B cell (primary cell): ENCODE measurements at regions not wholly inside any gene's neighbourhood (a gene's known extent, or its start where the extent isn't known, plus 50 kb on each side); places are given as distances from the start of the nearest gene placed in this dataset.

Experiments
- ATAC-seq: fragments of 200-7000 bp; cut with Tn5 transposase; one replicate; pipeline ENCODE4 v1.10.0; 2021; ENCODE audit warnings: low read depth, mild to moderate bottlenecking, moderate number of reproducible peaks, moderate library complexity
- CTCF ChIA-PET: fragments of 350-600 bp; sonication (Branson Sonifier 250); formaldehyde crosslinking; loops from one replicate; lab custom pipeline; 2021; ENCODE audit warnings: antibody characterized with exemption, inconsistent platforms; lab: Charles Lee
- POLR2A ChIA-PET: fragments of 350-600 bp; sonication (Branson Sonifier 250); formaldehyde crosslinking; loops from one replicate; lab custom pipeline; 2021; ENCODE audit warnings: antibody characterized with exemption; lab: Charles Lee
- DNase-seq: peaks from one replicate; pipeline ENCODE4 v3.0.0; 2013
- H2AFZ ChIP-seq: 2 replicates; pipeline ENCODE4 v1.6.1; 2012; ENCODE audit warnings: mild to moderate bottlenecking, low read depth, low read length; ENCODE audit not compliant: insufficient read depth, poor library complexity, severe bottlenecking
- H3K27ac ChIP-seq, 2 donors: 1 replicate in 1 of 2; 2 replicates in 1 of 2; pipeline ENCODE4 v1.5.1; 2012 to 2013; ENCODE audit warnings: low read length in 2 of 2, mild to moderate bottlenecking in 2 of 2, moderate library complexity in 1 of 2
- H3K27me3 ChIP-seq, 4 experiments: fragments of 200-600 bp in 1 of 4; sonication (generic) in 1 of 4; replicated peaks in 1 of 4; 1 replicate in 2 of 4; 2 replicates in 2 of 4; pipeline versions ENCODE4 v1.6.1 to v1.7.0; 2013 to 2016; ENCODE audit warnings: low read length in 3 of 4, mild to moderate bottlenecking in 2 of 4, mixed read lengths in 1 of 4, moderate library complexity in 1 of 4; ENCODE audit not compliant: insufficient read depth in 4 of 4, control insufficient read depth in 3 of 4; ENCODE audit errors: control extremely low read depth in 1 of 4
- H3K36me3 ChIP-seq, 2 experiments: replicated peaks in 1 of 2; 1 replicate in 1 of 2; 2 replicates in 1 of 2; pipeline versions ENCODE4 v1.6.1 to v1.7.1; 2013; ENCODE audit warnings: low read length in 1 of 2; ENCODE audit not compliant: insufficient read depth in 2 of 2, control insufficient read depth in 1 of 2; ENCODE audit errors: control extremely low read depth in 1 of 2, extremely low read depth in 1 of 2
- H3K4me1 ChIP-seq, 2 donors: fragments of 200-600 bp in 1 of 2; sonication (generic) in 1 of 2; 1 replicate in 1 of 2; 2 replicates in 1 of 2; pipeline versions ENCODE4 v1.5.1 to v1.6.1; 2013 to 2017; ENCODE audit warnings: low read length in 2 of 2; ENCODE audit not compliant: control insufficient read depth in 2 of 2, insufficient read depth in 2 of 2
- H3K4me2 ChIP-seq: replicated peaks from 2 replicates; pipeline ENCODE3; 2012; ENCODE audit warnings: mild to moderate bottlenecking, low read depth, low read length; ENCODE audit not compliant: poor library complexity, severe bottlenecking
- H3K4me3 ChIP-seq, 5 experiments: fragments of 200-600 bp in 1 of 5; sonication (generic) in 1 of 5; 1 replicate in 3 of 5; 2 replicates in 2 of 5; pipeline versions ENCODE4 v1.5.1 to v1.7.0; 2011 to 2016; ENCODE audit warnings: low read length in 4 of 5, mild to moderate bottlenecking in 4 of 5, low read depth in 2 of 5, control low read depth in 1 of 5, moderate library complexity in 1 of 5; ENCODE audit not compliant: insufficient read depth in 1 of 5; ENCODE audit errors: control extremely low read depth in 1 of 5, extremely low read depth in 1 of 5
- H3K79me2 ChIP-seq: fragments of 200-600 bp; sonication (generic); one replicate; pipeline ENCODE4 v1.6.0; 2016; ENCODE audit warnings: low read length; ENCODE audit not compliant: control insufficient read depth, insufficient read depth
- H3K9ac ChIP-seq: fragments of 200-600 bp; sonication (generic); 2 replicates; pipeline ENCODE4 v1.6.1; 2017; ENCODE audit warnings: mild to moderate bottlenecking, low read length, moderate library complexity
- H3K9me3 ChIP-seq, 3 donors: one replicate each; pipeline versions ENCODE4 v1.6.1 to v1.7.1; 2013; ENCODE audit warnings: low read length in 2 of 3; ENCODE audit not compliant: control insufficient read depth in 2 of 3, insufficient read depth in 1 of 3; ENCODE audit errors: control extremely low read depth in 1 of 3
- H4K20me1 ChIP-seq: 2 replicates; pipeline ENCODE4 v1.6.0; 2012; ENCODE audit warnings: mild to moderate bottlenecking, low read length; ENCODE audit not compliant: insufficient read depth, control insufficient read depth, poor library complexity, severe bottlenecking
- H3K27ac Mint-ChIP-seq: one replicate; pipeline ENCODE4 v1.8.0; 2021; ENCODE audit warnings: mixed read lengths
- H3K27me3 Mint-ChIP-seq: one replicate; pipeline ENCODE4 v1.8.0; 2021; ENCODE audit warnings: mixed read lengths
- H3K4me1 Mint-ChIP-seq: one replicate; pipeline ENCODE4 v1.8.0; 2021; ENCODE audit warnings: mixed read lengths
- H3K4me3 Mint-ChIP-seq: one replicate; pipeline ENCODE4 v1.8.0; 2021; ENCODE audit warnings: mixed read lengths
- H3K9me3 Mint-ChIP-seq: one replicate; pipeline ENCODE4 v1.8.0; 2022; ENCODE audit warnings: mixed read lengths; ENCODE audit not compliant: insufficient read depth
- EZH2 ChIP-seq: IDR thresholded peaks from 2 replicates; pipeline ENCODE4 v1.6.1; 2012; ENCODE audit warnings: borderline replicate concordance, low read depth, mild to moderate bottlenecking, moderate library complexity, low read length; ENCODE audit not compliant: insufficient read depth, poor library complexity, severe bottlenecking
- WGBS: methylation state at CpG from one replicate; pipeline ENCODE4 v1.1.5; 2013; ENCODE audit warnings: missing lambda C conversion rate; ENCODE audit not compliant: insufficient coverage; 5-methylcytosine and 5-hydroxymethylcytosine counted together
- intact Hi-C: fragments of 100-400 bp; cut with micrococcal nuclease; formaldehyde crosslinking; loops from one replicate; pipeline ENCODE4 v1.10.0; 2022
- TF ChIP-seq, protein P1 (sequence below): fragments of 200-600 bp; IDR thresholded peaks from one replicate; pipeline ENCODE4 v1.8.0; 2022; ENCODE audit warnings: antibody characterized with exemption, mild to moderate bottlenecking

DNA sequence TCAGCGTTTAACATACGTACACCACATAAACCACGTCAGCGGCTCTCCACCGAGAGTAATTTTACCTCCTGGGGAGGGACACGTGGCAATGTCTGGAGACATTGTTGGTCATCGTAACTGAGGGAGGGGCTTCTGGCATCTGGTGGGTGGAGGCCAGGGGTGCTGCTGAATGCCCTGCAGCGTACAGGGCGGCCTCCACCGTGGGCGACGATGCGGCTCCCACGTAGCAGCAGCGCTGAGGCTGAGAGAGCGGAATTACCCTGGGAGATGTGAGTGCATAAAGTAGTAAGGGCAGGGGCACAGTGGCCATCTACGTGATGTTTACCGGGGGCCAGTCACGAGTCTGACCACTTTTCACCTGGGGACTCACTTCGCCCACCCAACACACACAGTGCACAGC is 212.4 kb downstream of the RBFOX3 start:
- Mint-ChIP-seq H3K4me3 (no peak overlapping the region), H3K27me3 (peaks cover 43% of the 10 kb centered on the region), H3K4me1 (peaks cover 10% of the 10 kb centered on the region), H3K27ac (no peak overlapping the region), H3K9me3 (no peaks in the 10 kb centered on the region)
- TF ChIP-seq EZH2: no peak
- TF ChIP-seq, protein P1, sequence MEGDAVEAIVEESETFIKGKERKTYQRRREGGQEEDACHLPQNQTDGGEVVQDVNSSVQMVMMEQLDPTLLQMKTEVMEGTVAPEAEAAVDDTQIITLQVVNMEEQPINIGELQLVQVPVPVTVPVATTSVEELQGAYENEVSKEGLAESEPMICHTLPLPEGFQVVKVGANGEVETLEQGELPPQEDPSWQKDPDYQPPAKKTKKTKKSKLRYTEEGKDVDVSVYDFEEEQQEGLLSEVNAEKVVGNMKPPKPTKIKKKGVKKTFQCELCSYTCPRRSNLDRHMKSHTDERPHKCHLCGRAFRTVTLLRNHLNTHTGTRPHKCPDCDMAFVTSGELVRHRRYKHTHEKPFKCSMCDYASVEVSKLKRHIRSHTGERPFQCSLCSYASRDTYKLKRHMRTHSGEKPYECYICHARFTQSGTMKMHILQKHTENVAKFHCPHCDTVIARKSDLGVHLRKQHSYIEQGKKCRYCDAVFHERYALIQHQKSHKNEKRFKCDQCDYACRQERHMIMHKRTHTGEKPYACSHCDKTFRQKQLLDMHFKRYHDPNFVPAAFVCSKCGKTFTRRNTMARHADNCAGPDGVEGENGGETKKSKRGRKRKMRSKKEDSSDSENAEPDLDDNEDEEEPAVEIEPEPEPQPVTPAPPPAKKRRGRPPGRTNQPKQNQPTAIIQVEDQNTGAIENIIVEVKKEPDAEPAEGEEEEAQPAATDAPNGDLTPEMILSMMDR: no peak
- peaks cover 0 to 48% (median 7%) of the 10 kb centered on the region in 4 experiments for H3K27me3 ChIP-seq
- CTCF ChIA-PET: interaction anchor here (11.7 kb wide), 1 partner anchor 313 kb away, joined by 370 read pairs; no protein-coding TSS in a partner anchor
- no peak overlapping the region for H3K27ac ChIP-seq
- POLR2A ChIA-PET: no interaction called here
- peaks cover 6 to 7% of the 10 kb centered on the region in 2 donors for H3K4me1 ChIP-seq
- no peak overlapping the region for H3K4me3 ChIP-seq
- no peak for ATAC-seq
- H2AFZ ChIP-seq: no peak overlapping the region
- WGBS: 92% methylated on average over 13 of the region's 20 CpGs
- DNase-seq: no peak
- no peak overlapping the region for H3K9ac ChIP-seq
- no peaks in the 10 kb centered on the region for H3K79me2 ChIP-seq
- no peaks in the 10 kb centered on the region for H3K36me3 ChIP-seq
- intact Hi-C loops: no loop called here
- H4K20me1 ChIP-seq: no peaks in the 10 kb centered on the region
- H3K9me3 ChIP-seq: peaks cover 0 to 4% (median 0%) of the 10 kb centered on the region in 3 donors
- H3K4me2 ChIP-seq: no peak overlapping the region

DNA sequence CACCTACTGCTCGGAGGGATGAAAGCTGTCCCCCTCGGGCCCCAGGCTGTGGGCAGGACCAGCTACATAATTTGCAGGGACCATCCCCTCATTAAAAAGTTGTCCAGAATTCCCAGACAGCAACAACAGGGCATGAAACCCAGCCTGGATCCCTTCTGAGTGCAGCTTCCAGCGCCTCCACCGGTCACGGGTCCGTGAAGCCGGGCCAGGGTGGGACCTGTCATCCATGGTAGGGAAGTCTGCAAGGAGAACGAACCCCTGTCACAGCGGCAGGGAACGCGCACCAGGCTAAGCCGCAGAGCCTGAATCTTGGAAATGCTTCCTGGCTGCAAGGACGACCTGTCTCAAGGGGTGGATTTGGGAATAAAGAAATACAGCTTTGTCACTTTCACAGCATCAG is 214.2 kb downstream of the RBFOX3 start:
- ChIA-PET POLR2A (no interaction called here), CTCF (interaction anchor here (10.5 to 11.7 kb wide), 2 partner anchors 208 to 311 kb away, joined by 277 to 370 read pairs; no protein-coding TSS in a partner anchor)
- intact Hi-C loops: no loop called here
- Mint-ChIP-seq H3K4me1 (peaks cover 10% of the 10 kb centered on the region), H3K27me3 (peaks cover 48% of the 10 kb centered on the region), H3K27ac (no peak overlapping the region), H3K4me3 (no peak overlapping the region), H3K9me3 (no peaks in the 10 kb centered on the region)
- Histone ChIP-seq H2AFZ (no peak overlapping the region), H4K20me1 (no peaks in the 10 kb centered on the region), H3K4me3 (no peak overlapping the region), H3K4me1 (peaks cover 6 to 7% of the 10 kb centered on the region in 2 donors), H3K9me3 (peaks cover 0 to 12% (median 0%) of the 10 kb centered on the region in 3 donors), H3K79me2 (no peaks in the 10 kb centered on the region), H3K27ac (no peak overlapping the region), H3K36me3 (no peaks in the 10 kb centered on the region), H3K9ac (no peak overlapping the region), H3K4me2 (no peak overlapping the region), H3K27me3 (peaks cover 0 to 57% (median 13%) of the 10 kb centered on the region in 4 experiments)
- TF ChIP-seq EZH2: no peak
- TF ChIP-seq, protein P1: no peak
- WGBS: 83% methylated on average over 12 of the region's 13 CpGs
- no peak for ATAC-seq
- DNase-seq: no peak
